ENCODE measurements at regions not wholly inside any gene's neighbourhood (a gene's known extent, or its start where the extent isn't known, plus 50 kb on each side); places are given as distances from the start of the nearest gene placed in this dataset.

- no peak for DNase-seq (ENCODE audit: low read depth, low spot score)
- Histone ChIP-seq H3K27me3 (ENCODE audit: control insufficient read depth, insufficient read depth, low read length) (no peaks in the 10 kb centered on the region), H3K36me3 (ENCODE audit: control insufficient read depth, insufficient read depth, low read length) (no peaks in the 10 kb centered on the region), H3K9me3 (ENCODE audit: control insufficient read depth, insufficient read depth, low read depth, low read length) (no peaks in the 10 kb centered on the region), H3K4me3 (ENCODE audit: low read depth in 2 of 2, low read length in 2 of 2) (no peak overlapping the region), H3K27ac (ENCODE audit: low read length) (no peak overlapping the region), H3K4me1 (ENCODE audit: control insufficient read depth, insufficient read depth, low read length) (no peaks in the 10 kb centered on the region)
- BruUV-seq (replicated peaks) = no TSS peak
- CTCF ChIA-PET = no interaction called here
- POLR2A ChIA-PET = no interaction called here
- no peak for ATAC-seq
- TF ChIP-seq SIN3A (IDR thresholded peaks at IDR 0.05; ENCODE audit: borderline replicate concordance, insufficient read depth, low read depth, low read length) (no peak), POLR2AphosphoS5 (IDR thresholded peaks at IDR 0.05; ENCODE audit: low read depth, low read length) (no peak)
- in situ Hi-C loops (cut with HindIII; ENCODE audit: low pct_unique_long_range_greater_than_20kb, low sequenced_read_pairs) (no loop called here), intact Hi-C loops (cut with micrococcal nuclease; ENCODE audit: unreplicated experiment) (no loop called here)
Measured at GRCh38 chr6:121593011-121593641, 157.7 kb downstream of the GJA1 start.

DNA sequence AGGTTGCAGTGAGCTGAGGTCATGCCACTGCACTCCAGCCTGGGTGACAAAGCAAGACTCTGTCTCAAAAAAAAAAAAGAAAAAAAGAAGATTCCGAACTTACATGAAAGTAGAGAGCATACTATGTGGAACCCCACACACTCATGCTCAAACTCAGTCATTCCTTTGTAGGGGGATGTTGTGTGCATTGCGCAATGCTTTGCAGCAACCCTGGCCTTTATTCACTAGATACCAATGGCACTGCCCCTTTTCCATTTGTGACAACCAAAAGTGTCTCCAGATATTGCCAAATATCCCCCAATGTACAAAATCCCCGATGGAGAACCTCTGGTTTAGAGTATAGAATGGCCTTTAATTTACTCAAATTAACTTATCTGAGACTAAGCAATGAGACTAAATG, 158.6 kb downstream of the GJA1 start:
- no peak overlapping the region for H3K4me3 ChIP-seq (ENCODE audit: low read depth in 2 of 2, low read length in 2 of 2)
- ATAC-seq (no peak), DNase-seq (ENCODE audit: low read depth, low spot score) (no peak)
- CTCF ChIA-PET = no interaction called here
- no TSS peak for BruUV-seq (replicated peaks)
- no peak for TF ChIP-seq SIN3A (IDR thresholded peaks at IDR 0.05; ENCODE audit: borderline replicate concordance, insufficient read depth, low read depth, low read length)
- no peak for TF ChIP-seq TCF7L2 (IDR thresholded peaks at IDR 0.05; ENCODE audit: low read depth, low read length)
- no peak for TF ChIP-seq POLR2AphosphoS5 (IDR thresholded peaks at IDR 0.05; ENCODE audit: low read depth, low read length)
- TF ChIP-seq, protein P1, sequence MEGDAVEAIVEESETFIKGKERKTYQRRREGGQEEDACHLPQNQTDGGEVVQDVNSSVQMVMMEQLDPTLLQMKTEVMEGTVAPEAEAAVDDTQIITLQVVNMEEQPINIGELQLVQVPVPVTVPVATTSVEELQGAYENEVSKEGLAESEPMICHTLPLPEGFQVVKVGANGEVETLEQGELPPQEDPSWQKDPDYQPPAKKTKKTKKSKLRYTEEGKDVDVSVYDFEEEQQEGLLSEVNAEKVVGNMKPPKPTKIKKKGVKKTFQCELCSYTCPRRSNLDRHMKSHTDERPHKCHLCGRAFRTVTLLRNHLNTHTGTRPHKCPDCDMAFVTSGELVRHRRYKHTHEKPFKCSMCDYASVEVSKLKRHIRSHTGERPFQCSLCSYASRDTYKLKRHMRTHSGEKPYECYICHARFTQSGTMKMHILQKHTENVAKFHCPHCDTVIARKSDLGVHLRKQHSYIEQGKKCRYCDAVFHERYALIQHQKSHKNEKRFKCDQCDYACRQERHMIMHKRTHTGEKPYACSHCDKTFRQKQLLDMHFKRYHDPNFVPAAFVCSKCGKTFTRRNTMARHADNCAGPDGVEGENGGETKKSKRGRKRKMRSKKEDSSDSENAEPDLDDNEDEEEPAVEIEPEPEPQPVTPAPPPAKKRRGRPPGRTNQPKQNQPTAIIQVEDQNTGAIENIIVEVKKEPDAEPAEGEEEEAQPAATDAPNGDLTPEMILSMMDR (IDR thresholded peaks at IDR 0.05) = no peak
- no peak for TF ChIP-seq REST (IDR thresholded peaks at IDR 0.05; ENCODE audit: insufficient read depth in 1 of 2, low read depth in 2 of 2, low read length in 1 of 2)
- intact Hi-C loops (cut with micrococcal nuclease; ENCODE audit: unreplicated experiment) (no loop called here), in situ Hi-C loops (cut with HindIII; ENCODE audit: low pct_unique_long_range_greater_than_20kb, low sequenced_read_pairs) (no loop called here)
- POLR2A ChIA-PET = no interaction called here
- no peaks in the 10 kb centered on the region for H3K27me3 ChIP-seq (ENCODE audit: control insufficient read depth, insufficient read depth, low read length)
- no peaks in the 10 kb centered on the region for H3K9me3 ChIP-seq (ENCODE audit: control insufficient read depth, insufficient read depth, low read depth, low read length)
- H3K4me1 ChIP-seq (ENCODE audit: control insufficient read depth, insufficient read depth, low read length) = no peaks in the 10 kb centered on the region
- H3K36me3 ChIP-seq (ENCODE audit: control insufficient read depth, insufficient read depth, low read length) = no peaks in the 10 kb centered on the region
- no peak overlapping the region for H3K27ac ChIP-seq (ENCODE audit: low read length)

GRCh38 chr6:121595646-121596045, 160.2 kb downstream of the GJA1 start:
- no peak overlapping the region for H3K27ac ChIP-seq (ENCODE audit: low read length)
- no peaks in the 10 kb centered on the region for H3K9me3 ChIP-seq (ENCODE audit: control insufficient read depth, insufficient read depth, low read depth, low read length)
- ATAC-seq = no peak
- BruUV-seq (replicated peaks) = no TSS peak
- POLR2A ChIA-PET = no interaction called here
- in situ Hi-C loops (cut with HindIII; ENCODE audit: low pct_unique_long_range_greater_than_20kb, low sequenced_read_pairs) = no loop called here
- TF ChIP-seq TCF7L2 (IDR thresholded peaks at IDR 0.05; ENCODE audit: low read depth, low read length) (no peak), SIN3A (IDR thresholded peaks at IDR 0.05; ENCODE audit: borderline replicate concordance, insufficient read depth, low read depth, low read length) (no peak)
- intact Hi-C loops (cut with micrococcal nuclease; ENCODE audit: unreplicated experiment) = no loop called here
- CTCF ChIA-PET = no interaction called here
- no peaks in the 10 kb centered on the region for H3K27me3 ChIP-seq (ENCODE audit: control insufficient read depth, insufficient read depth, low read length)
- no peak overlapping the region for H3K4me3 ChIP-seq (ENCODE audit: low read depth in 2 of 2, low read length in 2 of 2)
- no peaks in the 10 kb centered on the region for H3K4me1 ChIP-seq (ENCODE audit: control insufficient read depth, insufficient read depth, low read length)
- H3K36me3 ChIP-seq (ENCODE audit: control insufficient read depth, insufficient read depth, low read length) = no peaks in the 10 kb centered on the region
- no peak for DNase-seq (ENCODE audit: low read depth, low spot score)

All from Panc1 (cell line).